Astrocyte (in vitro differentiated cells and primary cell): ENCODE measurements at regions not wholly inside any gene's neighbourhood (a gene's known extent, or its start where the extent isn't known, plus 50 kb on each side); places are given as distances from the start of the nearest gene placed in this dataset.

Experiments used
- DNase-seq: peaks from one replicate; pipeline ENCODE4 v3.0.0-alpha.2; 2010; ENCODE audit warnings: low read depth
- FAIRE-seq: peaks from 2 replicates; lab custom pipeline; 2011; peaks lifted over from hg19 to GRCh38; lab: Jason Lieb, UNC
- H2AFZ ChIP-seq: 2 replicates; pipeline ENCODE4 v1.6.0; 2012; ENCODE audit warnings: low read depth, low read length, inconsistent platforms
- H3K27ac ChIP-seq: 2 replicates; pipeline ENCODE4 v1.5.1; 2011; ENCODE audit warnings: low read depth, low read length, inconsistent platforms
- H3K27me3 ChIP-seq: 2 replicates; pipeline ENCODE4 v1.6.0; 2011; ENCODE audit warnings: low read length, inconsistent platforms; ENCODE audit not compliant: insufficient read depth
- H3K36me3 ChIP-seq: 2 replicates; pipeline ENCODE4 v1.5.1; 2011; ENCODE audit warnings: low read length, inconsistent platforms; ENCODE audit not compliant: insufficient read depth
- H3K4me1 ChIP-seq: 2 replicates; pipeline ENCODE4 v1.5.1; 2011; ENCODE audit warnings: low read length, inconsistent platforms; ENCODE audit not compliant: insufficient read depth
- H3K4me2 ChIP-seq: 2 replicates; pipeline ENCODE4 v1.6.0; 2012; ENCODE audit warnings: low read length, inconsistent platforms
- H3K4me3 ChIP-seq: 2 replicates; pipeline ENCODE4 v1.5.1; 2011; ENCODE audit warnings: low read depth, mild to moderate bottlenecking, low read length, inconsistent platforms; ENCODE audit not compliant: insufficient read depth
- H3K79me2 ChIP-seq: 2 replicates; pipeline ENCODE4 v1.6.0; 2012; ENCODE audit warnings: mild to moderate bottlenecking, low read length, inconsistent platforms; ENCODE audit not compliant: insufficient read depth
- H3K9ac ChIP-seq: 2 replicates; pipeline ENCODE4 v1.6.0; 2012; ENCODE audit warnings: mild to moderate bottlenecking, low read length, inconsistent platforms
- H3K9me3 ChIP-seq: 2 replicates; pipeline ENCODE4 v1.5.1; 2012; ENCODE audit warnings: low read depth, mild to moderate bottlenecking, low read length, inconsistent platforms; ENCODE audit not compliant: insufficient read depth
- H4K20me1 ChIP-seq: 2 replicates; pipeline ENCODE4 v1.6.0; 2012; ENCODE audit warnings: low read length, inconsistent platforms; ENCODE audit not compliant: insufficient read depth
- H3K27ac Mint-ChIP-seq: one replicate; pipeline ENCODE4 v1.8.0; 2021; ENCODE audit warnings: mild to moderate bottlenecking, mixed read lengths; ENCODE audit not compliant: unreplicated experiment
- H3K27me3 Mint-ChIP-seq: one replicate; pipeline ENCODE4 v1.8.0; 2021; ENCODE audit warnings: low read depth, mixed read lengths; ENCODE audit not compliant: unreplicated experiment
- H3K36me3 Mint-ChIP-seq: one replicate; pipeline ENCODE4 v1.8.0; 2021; ENCODE audit warnings: low read depth, mixed read lengths; ENCODE audit not compliant: unreplicated experiment
- H3K4me1 Mint-ChIP-seq: one replicate; pipeline ENCODE4 v1.8.0; 2021; ENCODE audit warnings: low read depth, mixed read lengths; ENCODE audit not compliant: unreplicated experiment
- H3K4me3 Mint-ChIP-seq: one replicate; pipeline ENCODE4 v1.8.0; 2021; ENCODE audit warnings: mild to moderate bottlenecking, moderate library complexity, mixed read lengths; ENCODE audit not compliant: unreplicated experiment
- H3K9me3 Mint-ChIP-seq: one replicate; pipeline ENCODE4 v1.8.0; 2021; ENCODE audit warnings: mild to moderate bottlenecking, mixed read lengths; ENCODE audit not compliant: unreplicated experiment
- EZH2 ChIP-seq: IDR thresholded peaks from 2 replicates; pipeline ENCODE4 v1.6.1; 2012; ENCODE audit warnings: mild to moderate bottlenecking, low read length, inconsistent platforms; ENCODE audit not compliant: insufficient read depth
- TF ChIP-seq, protein P1 (sequence below): IDR thresholded peaks from 2 replicates; pipeline ENCODE4 v1.5.1; 2011; ENCODE audit warnings: low read depth, mild to moderate bottlenecking, inconsistent platforms, low read length, moderate library complexity; ENCODE audit not compliant: insufficient read depth

DNA sequence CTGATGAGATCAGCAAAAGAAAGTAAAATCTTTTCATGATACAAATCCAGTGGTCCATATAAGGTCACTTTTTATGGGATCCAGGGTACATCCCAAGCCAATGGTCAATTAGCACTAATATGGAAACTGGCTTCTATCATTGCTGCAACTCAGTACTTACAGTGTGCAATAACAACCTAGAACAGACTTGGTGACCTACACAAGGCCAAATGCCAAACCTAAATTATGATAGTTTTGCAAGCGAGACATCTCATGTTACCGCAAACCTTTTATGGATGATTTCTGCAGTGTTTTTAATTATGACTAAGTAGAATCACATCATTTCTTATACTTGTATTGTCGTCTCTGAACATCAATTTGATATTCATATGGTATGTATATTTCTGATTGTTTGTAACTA lies 583.5 kb upstream of the SEMA3D start:
- Histone ChIP-seq H3K4me3 (no peak overlapping the region), H3K9me3 (no peaks in the 10 kb centered on the region), H3K4me1 (peaks cover 5% of the 10 kb centered on the region), H3K9ac (no peak overlapping the region), H3K4me2 (no peak overlapping the region), H3K79me2 (no peaks in the 10 kb centered on the region), H3K27ac (no peak overlapping the region), H4K20me1 (no peaks in the 10 kb centered on the region), H3K36me3 (no peaks in the 10 kb centered on the region), H2AFZ (no peak overlapping the region), H3K27me3 (no peaks in the 10 kb centered on the region)
- FAIRE-seq (no peak), DNase-seq (no peak)
- Mint-ChIP-seq H3K4me3 (no peak overlapping the region), H3K36me3 (no peaks in the 10 kb centered on the region), H3K4me1 (peaks cover 13% of the 10 kb centered on the region), H3K27me3 (no peaks in the 10 kb centered on the region), H3K9me3 (no peaks in the 10 kb centered on the region), H3K27ac (no peak overlapping the region)
- TF ChIP-seq EZH2: no peak
- TF ChIP-seq, protein P1, sequence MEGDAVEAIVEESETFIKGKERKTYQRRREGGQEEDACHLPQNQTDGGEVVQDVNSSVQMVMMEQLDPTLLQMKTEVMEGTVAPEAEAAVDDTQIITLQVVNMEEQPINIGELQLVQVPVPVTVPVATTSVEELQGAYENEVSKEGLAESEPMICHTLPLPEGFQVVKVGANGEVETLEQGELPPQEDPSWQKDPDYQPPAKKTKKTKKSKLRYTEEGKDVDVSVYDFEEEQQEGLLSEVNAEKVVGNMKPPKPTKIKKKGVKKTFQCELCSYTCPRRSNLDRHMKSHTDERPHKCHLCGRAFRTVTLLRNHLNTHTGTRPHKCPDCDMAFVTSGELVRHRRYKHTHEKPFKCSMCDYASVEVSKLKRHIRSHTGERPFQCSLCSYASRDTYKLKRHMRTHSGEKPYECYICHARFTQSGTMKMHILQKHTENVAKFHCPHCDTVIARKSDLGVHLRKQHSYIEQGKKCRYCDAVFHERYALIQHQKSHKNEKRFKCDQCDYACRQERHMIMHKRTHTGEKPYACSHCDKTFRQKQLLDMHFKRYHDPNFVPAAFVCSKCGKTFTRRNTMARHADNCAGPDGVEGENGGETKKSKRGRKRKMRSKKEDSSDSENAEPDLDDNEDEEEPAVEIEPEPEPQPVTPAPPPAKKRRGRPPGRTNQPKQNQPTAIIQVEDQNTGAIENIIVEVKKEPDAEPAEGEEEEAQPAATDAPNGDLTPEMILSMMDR: no peak

DNA sequence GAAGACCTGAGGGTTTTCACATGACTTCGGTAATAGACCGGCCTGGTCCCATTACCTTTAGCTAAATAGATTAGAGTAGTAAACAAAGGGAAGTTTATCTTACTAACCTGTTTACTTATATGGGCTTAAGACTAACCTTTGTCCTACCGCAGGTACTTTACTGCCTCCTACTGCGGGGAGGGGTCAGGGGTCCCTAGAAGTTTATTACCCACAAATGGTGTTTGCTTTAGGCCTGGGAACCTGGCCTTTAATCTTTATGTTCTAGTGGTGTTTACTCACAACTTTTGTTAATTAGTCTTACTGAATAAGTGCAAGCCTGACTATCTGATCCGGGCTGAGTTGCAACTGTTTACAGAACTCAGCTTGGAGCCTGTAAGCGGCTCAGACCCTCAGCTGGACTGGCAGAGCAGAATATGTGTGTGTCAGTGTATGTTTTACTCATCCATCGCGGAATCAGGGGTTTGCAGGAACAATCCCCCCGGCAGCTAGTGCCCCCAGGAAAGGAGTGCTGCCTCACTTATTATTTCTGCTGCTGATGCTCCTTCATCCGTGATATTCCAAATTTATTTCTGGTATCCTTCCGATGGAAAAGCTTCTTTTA lies 578.9 kb upstream of the SEMA3D start:
- no peak overlapping the region for H3K4me3 ChIP-seq
- DNase-seq: no peak
- TF ChIP-seq, protein P1: no peak
- TF ChIP-seq EZH2: no peak

DNA sequence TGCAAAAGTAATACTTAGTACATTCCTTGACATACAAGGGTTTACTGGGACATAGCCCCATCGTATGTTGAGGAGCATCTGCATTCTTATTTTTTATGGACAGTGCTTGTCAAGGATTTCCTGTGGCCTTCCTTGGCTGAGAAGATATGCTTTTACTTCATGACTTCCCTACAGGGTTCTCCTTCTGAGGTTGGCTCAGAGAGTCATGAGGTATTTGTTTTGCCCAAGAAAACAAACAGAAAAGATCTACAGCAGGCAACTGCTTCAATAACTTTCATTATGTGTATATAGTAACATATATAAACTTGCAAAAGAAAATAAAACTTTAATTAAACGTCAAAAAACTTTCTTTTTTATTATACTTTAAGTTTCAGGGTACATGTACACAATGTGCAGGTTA lies 577.2 kb upstream of the SEMA3D start:
- no peak overlapping the region for H3K4me3 ChIP-seq
- H3K36me3 Mint-ChIP-seq: no peaks in the 10 kb centered on the region
- no peaks in the 10 kb centered on the region for H3K27me3 Mint-ChIP-seq
- no peaks in the 10 kb centered on the region for H3K79me2 ChIP-seq
- no peaks in the 10 kb centered on the region for H3K4me1 ChIP-seq
- no peak overlapping the region for H3K27ac ChIP-seq
- H3K36me3 ChIP-seq: no peaks in the 10 kb centered on the region
- no peak overlapping the region for H3K27ac Mint-ChIP-seq
- H3K4me1 Mint-ChIP-seq: no peaks in the 10 kb centered on the region
- no peaks in the 10 kb centered on the region for H3K9me3 Mint-ChIP-seq
- no peak for TF ChIP-seq EZH2
- TF ChIP-seq, protein P1: no peak
- no peak overlapping the region for H3K9ac ChIP-seq
- no peak overlapping the region for H3K4me2 ChIP-seq
- FAIRE-seq (no peak), DNase-seq (no peak)
- H3K4me3 Mint-ChIP-seq: no peak overlapping the region
- no peak overlapping the region for H2AFZ ChIP-seq
- H4K20me1 ChIP-seq: no peaks in the 10 kb centered on the region
- H3K27me3 ChIP-seq: no peaks in the 10 kb centered on the region
- H3K9me3 ChIP-seq: no peaks in the 10 kb centered on the region

More for the DNA sequence above, 578.9 kb upstream of the SEMA3D start:
- no peaks in the 10 kb centered on the region for H3K4me1 ChIP-seq
- no peaks in the 10 kb centered on the region for H3K9me3 ChIP-seq
- no peaks in the 10 kb centered on the region for H3K27me3 Mint-ChIP-seq
- no peak overlapping the region for H3K4me3 Mint-ChIP-seq
- H3K9me3 Mint-ChIP-seq: no peaks in the 10 kb centered on the region
- H3K27me3 ChIP-seq: no peaks in the 10 kb centered on the region
- H3K36me3 Mint-ChIP-seq: no peaks in the 10 kb centered on the region
- H3K4me2 ChIP-seq: no peak overlapping the region
- no peak overlapping the region for H3K27ac ChIP-seq
- H3K79me2 ChIP-seq: no peaks in the 10 kb centered on the region
- no peaks in the 10 kb centered on the region for H3K4me1 Mint-ChIP-seq
- H3K36me3 ChIP-seq: no peaks in the 10 kb centered on the region
- H3K27ac Mint-ChIP-seq: no peak overlapping the region
- no peak overlapping the region for H2AFZ ChIP-seq
- no peak overlapping the region for H3K9ac ChIP-seq
- no peaks in the 10 kb centered on the region for H4K20me1 ChIP-seq
- no peak for FAIRE-seq
